Amniotic epithelial cell (primary cell): ENCODE measurements at regions not wholly inside any gene's neighbourhood (a gene's known extent, or its start where the extent isn't known, plus 50 kb on each side); places are given as distances from the start of the nearest gene placed in this dataset.

Source experiments
- DNase-seq: peaks from one replicate; pipeline ENCODE4 v3.0.0-alpha.2; 2010; ENCODE audit warnings: low read depth

GRCh38 chr1:39107341-39108290 lies 81.5 kb downstream of the NDUFS5 start:
- DNase-seq: no peak

- DNase-seq: no peak
Observed at GRCh38 chr1:39109644-39110043, 83.5 kb downstream of the NDUFS5 start.

DNA sequence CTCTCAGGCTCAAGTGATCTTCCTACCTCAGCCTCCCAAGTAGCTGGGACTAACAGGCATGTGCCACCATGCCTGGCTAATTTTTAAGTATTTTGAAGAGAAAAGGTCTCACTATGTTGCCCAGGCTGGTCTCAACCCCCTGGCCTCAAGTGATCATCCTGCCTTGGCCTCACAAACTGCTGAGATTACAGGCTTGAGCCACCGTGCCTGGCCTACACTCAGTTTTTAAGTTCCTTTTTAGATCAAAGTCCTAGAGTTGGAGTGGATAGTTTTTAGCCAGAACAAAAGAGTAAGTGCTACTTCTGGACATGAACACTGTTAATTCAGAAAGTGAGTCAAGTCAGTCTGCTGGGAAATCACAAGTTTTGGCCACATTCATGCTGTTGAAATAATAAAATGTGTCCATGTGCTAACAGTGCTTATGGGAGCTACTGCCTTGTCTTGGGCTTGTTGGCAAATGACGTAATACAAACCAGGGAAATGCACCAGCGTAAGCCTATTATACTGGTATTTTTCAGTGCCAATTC lies 84.2 kb downstream of the NDUFS5 start:
- peak; percentile 93 for DNase-seq

DNA sequence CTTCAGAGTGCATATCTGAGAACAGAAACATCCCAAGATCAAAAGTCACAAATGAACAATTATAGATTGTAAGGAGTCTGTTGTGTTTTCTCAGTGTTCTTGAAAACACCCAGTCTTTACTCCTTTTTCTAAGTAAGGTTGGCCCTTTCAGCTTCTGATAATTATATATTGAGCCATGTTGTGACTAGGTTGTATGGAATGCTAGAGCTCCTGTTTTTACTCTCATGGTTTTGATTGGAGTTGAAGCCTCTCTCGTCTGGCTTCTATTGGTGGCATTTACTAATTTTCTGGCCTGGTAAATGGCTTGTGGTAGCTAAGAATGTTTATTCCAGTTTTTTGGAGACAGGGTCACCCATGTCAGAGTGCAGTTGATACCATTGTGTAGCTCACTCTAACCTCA lies 84.7 kb downstream of the NDUFS5 start:
- DNase-seq: peak; percentile 75

GRCh38 chr1:39113109-39113743 lies 87.1 kb downstream of the NDUFS5 start:
- no peak for DNase-seq

GRCh38 chr1:39115271-39116110 lies 89.0 kb upstream of the MACF1 start:
- DNase-seq: peak; percentile 91

DNA sequence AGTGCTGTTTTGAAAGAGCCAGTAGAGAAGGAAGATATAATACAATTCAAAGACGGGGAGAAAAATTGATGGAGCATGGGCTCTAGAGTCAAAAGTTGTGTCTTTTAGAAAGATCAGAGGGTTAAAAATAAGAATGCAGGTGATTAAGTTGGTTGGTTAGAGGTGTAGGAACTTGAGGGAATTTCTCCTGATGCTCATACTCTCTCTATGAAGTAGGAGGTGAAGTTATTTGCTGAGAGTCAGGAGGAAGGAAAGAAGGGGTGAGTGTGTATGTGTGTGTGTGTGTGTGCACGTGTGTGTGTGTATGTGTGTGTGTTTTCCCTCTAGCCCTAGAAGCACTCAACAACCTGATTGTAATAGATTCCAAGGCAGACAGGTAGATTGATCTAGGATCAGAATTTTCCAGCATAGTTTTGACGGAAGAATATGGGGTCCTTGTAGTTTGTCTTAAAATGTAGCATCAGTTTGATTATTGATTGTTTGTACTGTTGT lies 88.3 kb upstream of the MACF1 start:
- DNase-seq: no peak

GRCh38 chr1:39116860-39117728 lies 87.4 kb upstream of the MACF1 start:
- peak; percentile 84 for DNase-seq

DNA sequence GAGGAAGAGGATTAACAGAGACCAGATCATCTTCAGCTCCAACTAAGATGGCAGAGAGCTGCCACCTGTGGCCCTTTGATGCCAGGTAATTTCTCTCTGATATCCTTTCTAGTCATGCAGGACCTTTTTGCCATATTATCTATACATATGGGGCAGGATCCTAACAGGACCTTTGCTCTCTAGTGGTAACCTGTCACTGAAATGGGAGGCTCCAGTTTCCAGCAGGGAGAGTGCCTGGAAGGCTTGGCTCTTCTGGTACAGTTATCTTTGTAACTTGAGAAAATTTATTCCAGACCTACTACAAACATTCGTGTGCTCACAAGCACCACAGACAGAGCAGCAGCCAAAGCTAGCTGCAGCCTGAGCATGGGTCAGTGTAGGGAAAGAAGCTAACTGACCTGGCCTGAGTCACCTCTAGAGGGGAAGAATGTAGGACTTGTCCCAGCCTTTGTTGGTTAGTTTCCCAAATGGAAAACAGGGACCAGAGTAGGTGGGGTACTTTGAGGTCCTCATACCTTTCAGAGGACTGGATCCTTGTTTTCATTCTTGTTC lies 86.5 kb upstream of the MACF1 start:
- DNase-seq: no peak

GRCh38 chr1:39122056-39122455 lies 82.4 kb upstream of the MACF1 start:
- DNase-seq: no peak

DNA sequence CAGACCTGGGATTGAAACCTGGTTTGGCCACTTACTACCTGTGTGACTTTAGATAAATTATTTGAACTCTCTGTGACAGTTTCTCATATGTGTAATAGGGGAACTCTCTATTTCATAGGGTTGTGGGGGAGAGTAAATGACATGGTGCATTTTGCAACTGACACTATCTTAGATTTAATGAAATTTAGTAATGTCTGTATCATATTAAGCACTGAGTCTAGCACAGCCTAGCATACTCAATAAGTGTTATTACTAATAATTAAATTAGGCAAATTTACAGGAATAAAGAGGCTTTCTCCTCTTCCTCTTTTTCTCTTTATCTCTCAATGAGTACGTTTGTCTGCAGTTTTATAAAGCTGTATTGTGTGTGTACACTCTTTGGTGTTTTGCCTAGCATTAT lies 80.2 kb upstream of the MACF1 start:
- DNase-seq: no peak

- peak; percentile 91 for DNase-seq
Observed at GRCh38 chr1:39127513-39127912, 77.0 kb upstream of the MACF1 start.

DNA sequence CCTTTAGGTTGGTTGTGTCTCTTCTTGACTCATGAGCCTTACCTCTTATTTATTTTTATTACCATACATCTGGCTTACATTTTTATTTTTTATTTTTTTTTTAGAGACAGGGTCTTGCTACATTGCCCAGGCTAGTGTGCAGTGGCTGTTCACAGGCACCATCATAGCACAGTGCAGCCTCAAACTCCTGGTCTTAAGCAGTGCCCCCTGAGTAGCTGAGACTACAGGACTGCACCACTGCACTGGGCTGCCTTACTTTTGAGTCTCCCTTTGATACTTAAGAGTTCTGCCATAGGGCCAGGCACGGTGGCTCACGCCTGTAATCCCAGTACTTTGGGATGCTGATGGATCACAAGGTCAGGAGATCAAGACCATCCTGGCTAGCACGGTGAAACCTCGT lies 76.4 kb upstream of the MACF1 start:
- no peak for DNase-seq

DNA sequence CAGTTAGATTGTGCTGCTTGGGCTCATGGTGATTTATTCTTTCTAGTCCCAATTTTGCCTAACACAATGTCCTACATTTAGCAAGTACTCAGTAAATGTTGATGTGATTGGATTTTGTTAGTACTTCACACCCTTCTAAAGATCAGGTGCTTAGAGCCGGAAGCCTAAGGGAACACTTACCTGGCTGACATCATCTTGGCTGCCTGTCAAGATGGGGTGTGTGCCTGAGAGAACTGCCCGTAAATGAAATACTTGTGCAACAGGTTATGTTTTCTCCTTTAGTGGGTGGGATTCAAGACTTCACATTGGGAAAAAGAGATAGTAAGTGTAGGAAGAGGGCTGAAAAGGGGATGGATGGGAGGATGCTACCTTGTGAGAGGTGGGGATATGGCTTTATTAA lies 75.5 kb upstream of the MACF1 start:
- no peak for DNase-seq

- DNase-seq: peak; percentile 60
Observed at GRCh38 chr1:39129514-39129913, 75.0 kb upstream of the MACF1 start.

GRCh38 chr1:39130325-39130724 lies 74.2 kb upstream of the MACF1 start:
- peak; percentile 95 for DNase-seq

- DNase-seq: no peak
Observed at GRCh38 chr1:39131940-39132339, 72.6 kb upstream of the MACF1 start.

DNA sequence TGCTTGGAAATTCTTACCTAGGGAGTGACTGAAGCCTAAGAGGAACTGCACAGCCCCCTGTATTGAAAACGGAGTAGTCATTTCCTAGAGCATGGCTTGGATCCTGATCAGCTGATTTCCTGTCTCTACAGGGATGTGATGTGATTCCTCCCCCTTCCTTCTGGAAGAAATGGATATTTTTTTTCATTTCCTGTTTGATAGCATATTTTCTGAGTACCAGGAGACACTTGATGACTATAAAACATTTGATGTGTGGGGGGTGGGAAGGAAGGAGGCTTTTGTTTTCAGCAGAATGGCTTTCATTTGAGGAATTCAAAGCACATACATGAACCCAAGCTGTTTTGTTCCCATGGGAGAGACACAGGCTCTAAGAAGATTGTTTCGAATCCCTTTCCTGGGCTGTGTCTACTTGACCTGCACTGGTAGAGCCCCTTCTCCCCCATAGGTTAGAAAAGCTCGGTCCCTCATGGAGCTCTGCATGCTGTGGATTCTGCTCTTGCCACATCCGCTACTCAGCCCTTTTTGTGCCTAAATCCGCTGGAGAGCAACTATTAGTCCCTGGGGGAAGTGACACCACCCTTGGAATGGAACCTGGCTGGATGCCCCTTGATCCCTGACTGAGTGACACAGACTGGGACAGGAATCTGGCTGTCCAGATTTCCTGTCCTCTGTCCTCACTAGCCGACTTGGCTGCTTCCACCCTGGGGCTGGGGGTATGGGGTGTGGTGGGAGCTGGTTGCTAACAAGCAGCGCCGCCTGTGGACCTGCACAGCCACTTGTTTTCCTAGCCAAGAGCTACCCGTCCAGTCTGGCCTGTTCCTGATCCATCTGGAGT lies 71.8 kb upstream of the MACF1 start:
- DNase-seq: no peak

GRCh38 chr1:39133340-39133684 lies 71.2 kb upstream of the MACF1 start:
- DNase-seq: no peak

GRCh38 chr1:39134768-39135333 lies 69.6 kb upstream of the MACF1 start:
- DNase-seq: no peak
